RKO (cell line): ENCODE measurements at regions not wholly inside any gene's neighbourhood (a gene's known extent, or its start where the extent isn't known, plus 50 kb on each side); places are given as distances from the start of the nearest gene placed in this dataset.

Experiments
- DNase-seq: peaks from one replicate; pipeline ENCODE4 v3.0.0-alpha.2; 2016; ENCODE audit warnings: low spot score

DNA sequence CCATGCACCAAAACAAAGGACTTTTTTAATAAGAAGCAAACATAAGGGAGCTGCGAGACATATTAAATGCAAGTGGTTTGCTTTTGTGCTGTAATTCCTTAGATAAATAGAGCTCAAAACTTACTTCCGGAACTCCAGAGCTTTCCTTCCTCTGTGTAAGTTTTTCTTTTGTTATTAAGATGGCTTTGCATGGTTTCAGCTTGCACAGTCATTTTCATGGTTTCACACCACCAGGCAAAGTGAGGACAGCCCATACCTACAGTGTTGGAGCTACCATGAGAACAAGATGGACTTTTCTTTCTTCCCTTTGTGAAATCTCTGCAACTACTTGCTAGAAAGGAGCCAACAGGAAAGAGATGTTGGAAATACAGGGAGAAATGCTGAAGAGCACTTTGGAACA is 368.0 kb downstream of the SETD4 start:
- DNase-seq = no peak

- DNase-seq = no peak
These were observed 369.9 kb downstream of the SETD4 start for GRCh38 chr21:35690436-35690835.

DNA sequence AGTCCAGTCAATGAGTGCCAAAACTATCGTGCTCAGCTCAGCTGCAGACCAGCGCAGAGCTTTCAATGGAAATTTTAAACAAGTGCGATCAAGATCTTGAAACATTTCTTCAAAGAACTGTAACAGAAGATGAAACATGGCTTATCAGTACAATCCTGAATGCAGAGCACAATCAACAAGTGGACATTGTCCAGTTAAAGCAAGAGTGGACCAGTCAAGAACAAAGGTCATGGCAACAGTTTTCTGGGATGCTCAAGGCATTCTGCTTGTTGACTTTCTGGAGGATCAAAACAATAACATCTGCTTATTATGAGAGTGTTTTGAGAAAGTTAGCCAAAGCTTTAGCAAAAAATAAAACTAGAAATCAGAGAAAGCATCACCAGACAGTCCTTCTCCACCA is 374.2 kb downstream of the SETD4 start:
- DNase-seq = no peak

GRCh38 chr21:35683664-35684304 is 376.5 kb downstream of the SETD4 start:
- DNase-seq = no peak

- DNase-seq = no peak
These were observed 377.3 kb downstream of the SETD4 start for GRCh38 chr21:35682904-35683549.

- no peak for DNase-seq
These were observed 378.4 kb downstream of the SETD4 start for GRCh38 chr21:35681946-35682345.

GRCh38 chr21:35679076-35679475 is 381.2 kb downstream of the SETD4 start:
- DNase-seq = no peak

GRCh38 chr21:35678393-35678792 is 381.9 kb downstream of the SETD4 start:
- no peak for DNase-seq

- no peak for DNase-seq
These were observed 383.0 kb downstream of the SETD4 start for GRCh38 chr21:35677298-35677841.

- no peak for DNase-seq
These were observed 385.3 kb downstream of the SETD4 start for GRCh38 chr21:35674895-35675470.

DNA sequence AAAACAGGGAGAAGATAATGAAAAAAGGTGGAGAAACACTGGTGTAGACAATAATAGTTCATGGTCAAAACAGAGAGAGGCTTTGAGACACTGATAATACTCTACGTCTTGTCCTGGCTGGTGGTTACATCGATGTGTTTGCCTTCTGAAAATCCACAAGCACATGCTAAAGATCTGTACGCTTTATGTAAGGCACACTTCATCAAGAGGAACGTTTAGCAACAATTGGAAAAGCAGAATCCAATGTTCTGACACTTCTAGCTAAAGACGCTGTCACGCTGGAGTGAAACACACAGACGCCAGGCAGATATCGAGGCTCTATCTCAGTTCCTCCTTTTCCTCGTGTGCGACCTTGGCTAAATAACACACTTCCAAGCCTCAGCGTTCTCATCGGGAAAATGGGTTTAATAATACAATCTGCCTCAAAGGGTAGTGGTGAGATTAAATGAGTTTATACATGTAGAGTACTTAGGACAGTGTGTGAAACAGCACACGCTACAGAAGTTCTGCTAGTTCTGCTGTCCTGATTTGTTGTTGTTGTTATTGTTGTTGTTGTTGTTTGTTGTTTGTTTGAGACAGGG is 386.1 kb downstream of the SETD4 start:
- DNase-seq = no peak

DNA sequence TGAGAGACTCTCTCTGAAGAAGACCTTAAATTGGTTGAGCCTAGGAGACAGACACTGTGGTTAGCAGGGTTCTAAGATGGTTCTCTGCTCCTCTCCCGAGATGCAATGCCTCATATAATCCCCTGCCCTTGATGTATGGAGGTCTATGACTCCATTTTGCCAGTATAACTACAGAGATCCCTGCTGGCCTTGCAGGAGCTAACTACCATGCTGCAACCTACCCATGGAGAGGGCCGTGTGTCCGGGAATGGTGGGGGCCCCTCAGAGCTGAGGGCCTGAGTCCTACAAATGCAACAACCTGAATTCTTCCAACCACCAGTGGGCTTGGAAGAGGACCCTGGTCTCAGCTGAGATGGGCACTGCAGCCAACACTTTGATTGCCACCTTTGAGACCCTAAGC is 388.0 kb downstream of the SETD4 start:
- DNase-seq = no peak

GRCh38 chr21:35664683-35665082 is 395.6 kb downstream of the SETD4 start:
- DNase-seq = no peak

- DNase-seq = no peak
These were observed 396.3 kb downstream of the SETD4 start for GRCh38 chr21:35663856-35664606.

DNA sequence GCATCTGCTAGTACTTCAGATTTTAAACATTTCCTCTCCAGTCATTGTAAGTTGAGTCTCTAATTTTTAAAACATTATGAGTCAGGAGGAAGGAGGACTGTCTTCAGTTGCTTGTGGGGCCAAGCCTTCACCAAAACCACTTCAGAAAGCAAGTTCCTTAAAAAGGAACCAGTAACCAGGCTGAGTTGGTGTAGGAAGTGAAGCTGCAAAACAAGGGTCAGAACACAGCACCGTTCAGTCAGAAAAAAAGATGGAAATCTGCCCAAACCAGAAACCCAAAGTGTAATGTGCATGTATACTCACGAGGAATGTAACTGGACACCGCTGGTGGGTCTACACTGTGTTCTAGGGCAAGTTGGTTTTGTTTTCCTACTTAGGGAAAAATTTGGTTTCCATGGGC is 402.1 kb downstream of the SETD4 start:
- DNase-seq = no peak

- DNase-seq = peak; percentile 13
These were observed 407.5 kb downstream of the SETD4 start for GRCh38 chr21:35652872-35653271.

DNA sequence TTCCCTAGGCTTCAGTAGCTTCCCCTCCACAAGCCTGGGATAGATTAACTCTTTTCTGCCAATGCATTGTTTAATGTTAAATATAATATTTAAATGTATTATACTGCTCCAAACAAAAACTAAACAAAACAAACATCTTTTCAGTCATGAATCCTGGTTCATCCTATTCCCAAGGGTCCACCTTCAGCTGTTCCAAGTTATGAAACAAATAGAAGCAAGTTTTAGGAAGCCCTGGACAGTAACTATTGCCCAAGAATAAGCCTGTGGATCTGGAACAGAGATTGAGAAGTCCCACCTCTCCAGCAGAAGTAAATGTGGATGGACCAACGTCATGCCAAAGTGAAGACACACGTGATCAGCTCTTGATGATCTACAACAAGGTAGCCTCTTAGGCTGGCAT is 408.1 kb downstream of the SETD4 start:
- DNase-seq = no peak

DNA sequence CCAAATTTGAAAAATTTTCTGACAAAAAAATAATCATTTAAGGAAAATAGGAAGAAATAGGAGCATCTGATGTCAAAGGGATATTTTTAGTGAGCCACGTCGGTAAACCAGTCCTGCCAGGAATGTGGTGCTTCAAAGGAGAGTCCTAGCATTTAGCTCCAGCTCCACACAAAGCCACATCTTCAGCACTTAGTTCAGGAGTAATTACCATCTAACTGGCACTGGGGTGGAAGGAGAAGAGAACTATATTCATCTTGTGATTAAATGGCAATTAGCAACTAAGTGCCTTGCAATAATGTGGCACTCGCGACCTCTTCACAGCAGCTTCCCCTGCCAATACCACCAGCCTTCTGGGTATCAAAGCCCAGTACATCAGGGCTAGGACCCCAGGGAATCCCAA is 409.1 kb downstream of the SETD4 start:
- no peak for DNase-seq

- DNase-seq = no peak
These were observed 411.1 kb downstream of the SETD4 start for GRCh38 chr21:35649186-35649585.

- no peak for DNase-seq
These were observed 411.8 kb downstream of the SETD4 start for GRCh38 chr21:35648512-35648911.

GRCh38 chr21:35646606-35647005 is 413.7 kb downstream of the SETD4 start:
- DNase-seq = no peak

DNA sequence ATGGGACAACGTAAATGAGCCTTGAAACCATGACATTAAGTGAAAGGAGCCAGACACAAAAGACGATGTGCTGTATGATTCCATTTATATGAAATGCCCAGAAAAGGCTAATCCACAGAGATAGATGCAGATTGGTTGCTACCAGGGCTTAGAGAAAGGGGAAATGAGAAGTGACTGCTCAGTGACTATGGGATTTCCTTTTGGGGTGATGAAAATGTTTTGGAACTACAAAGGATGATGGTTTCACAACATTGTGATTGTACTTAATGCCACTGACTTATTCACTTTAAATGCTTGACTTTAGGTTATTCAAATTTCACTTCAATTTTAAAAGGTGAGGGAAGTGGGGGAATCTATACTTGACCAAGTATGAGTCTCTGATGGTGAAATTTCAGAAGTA is 414.3 kb downstream of the SETD4 start:
- DNase-seq = no peak
